Spleen (tissue), 11 donors: ENCODE measurements at regions not wholly inside any gene's neighbourhood (a gene's known extent, or its start where the extent isn't known, plus 50 kb on each side); places are given as distances from the start of the nearest gene placed in this dataset.

Experiments
- DNase-seq: peaks from one replicate; pipeline ENCODE4 v3.0.0-alpha.2; 2020
- H3K27ac ChIP-seq, 8 donors: fragments of 200-600 bp; sonication (generic) in 7 of 8; 1 replicate in 4 of 8; 2 replicates in 4 of 8; pipeline versions ENCODE4 v1.5.0 to v1.8.0; 2016 to 2021; ENCODE audit warnings: inconsistent platforms in 4 of 8, mild to moderate bottlenecking in 4 of 8, moderate library complexity in 1 of 8
- H3K27me3 ChIP-seq, 7 donors: fragments of 200-600 bp; sonication (generic) in 6 of 7; replicated peaks in 1 of 7; 1 replicate in 4 of 7; 2 replicates in 3 of 7; pipeline versions ENCODE4 v1.5.0 to v1.8.0; 2016 to 2021; ENCODE audit warnings: inconsistent platforms in 3 of 7, mild to moderate bottlenecking in 1 of 7
- H3K36me3 ChIP-seq, 6 donors: fragments of 200-600 bp; sonication (generic) in 5 of 6; 1 replicate in 4 of 6; 2 replicates in 2 of 6; pipeline versions ENCODE4 v1.5.0 to v1.8.0; 2016 to 2021; ENCODE audit warnings: inconsistent platforms in 2 of 6
- H3K4me1 ChIP-seq, 6 donors: fragments of 200-600 bp; sonication (generic) in 5 of 6; 1 replicate in 3 of 6; 2 replicates in 3 of 6; pipeline versions ENCODE4 v1.5.0 to v1.8.0; 2016 to 2021; ENCODE audit warnings: inconsistent platforms in 3 of 6
- H3K4me3 ChIP-seq, 8 donors: fragments of 200-600 bp; sonication (generic) in 7 of 8; 1 replicate in 4 of 8; 2 replicates in 4 of 8; pipeline versions ENCODE4 v1.5.0 to v1.8.0; 2016 to 2021; ENCODE audit warnings: inconsistent platforms in 4 of 8, mild to moderate bottlenecking in 4 of 8, moderate library complexity in 2 of 8
- H3K9me3 ChIP-seq, 8 donors: fragments of 200-600 bp; sonication (generic) in 7 of 8; 1 replicate in 4 of 8; 2 replicates in 4 of 8; pipeline versions ENCODE4 v1.5.0 to v1.8.0; 2016 to 2021; ENCODE audit warnings: inconsistent platforms in 4 of 8
- POLR2A ChIP-seq, 3 donors: fragments of 450-650 bp; IDR thresholded peaks; one replicate each; pipeline ENCODE4 v1.5.1; 2017; ENCODE audit warnings: antibody characterized with exemption in 3 of 3, mild to moderate bottlenecking in 1 of 3
- POLR2AphosphoS5 ChIP-seq, 3 donors: sonication (generic); formaldehyde crosslinking; IDR thresholded peaks; one replicate each; pipeline ENCODE4 v1.5.1; 2017; ENCODE audit warnings: antibody characterized with exemption in 3 of 3
- WGBS, 5 donors: extraction: QIAGEN DNeasy Blood & Tissue Kit in 3 of 5; methylation state at CpG; one replicate each; pipeline versions ENCODE4 v1.1.5 to v1.1.7; 2013 to 2018; 5-methylcytosine and 5-hydroxymethylcytosine counted together
- intact Hi-C: fragments of 100-400 bp; cut with DNase I; formaldehyde crosslinking; loops from one replicate; pipeline ENCODE4 v1.15.0; 2023; ENCODE audit warnings: low total_unique reads
- TF ChIP-seq, protein P1 (sequence below), 11 experiments: fragments of 200-600 bp in 7 of 11; fragments of 450-650 bp in 4 of 11; sonication (generic) in 4 of 11; IDR thresholded peaks in 8 of 11; conservative IDR thresholded peaks in 3 of 11; 1 replicate in 7 of 11; 2 replicates in 4 of 11; pipeline versions ENCODE4 v1.4.0 to v1.8.0; 2016 to 2021; ENCODE audit warnings: antibody characterized with exemption in 11 of 11, inconsistent platforms in 4 of 11, mild to moderate bottlenecking in 1 of 11
- donor health status: healthy with polysubstance abuse.
- donor health status: DM: no; HTN: no; CAD: no; lungs with moderate emphysema.
- donor health status: DM: no; HTN: no; CAD: no.
- donor health status: Bipolar disorder and iron deficiency.
- donor health status: healthy.
- donor health status: DM: no; HTN: no; CAD: no.
- donor health status: DM: yes; HTN: yes; CAD: no.

DNA sequence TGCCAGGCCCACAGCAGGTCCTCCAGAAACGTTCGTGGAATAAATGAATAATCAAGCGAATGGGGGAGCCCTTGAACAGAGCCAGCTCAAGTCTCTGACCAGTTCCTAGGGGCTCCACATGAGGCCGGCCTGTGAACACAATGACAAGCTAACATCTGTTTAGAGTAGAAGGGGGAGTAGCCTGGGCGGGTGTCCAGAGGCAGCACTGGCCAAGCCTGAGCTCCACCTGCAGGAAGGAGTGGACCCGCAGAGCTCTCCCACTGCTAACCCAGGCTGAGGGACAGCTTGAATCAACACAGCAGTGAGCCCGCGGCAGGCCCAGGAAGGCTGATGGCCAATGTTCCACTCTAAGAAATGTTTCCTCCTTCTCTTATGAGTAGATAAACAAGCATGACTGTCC, 234.8 kb upstream of the RAB6C start:
- no peaks in the 10 kb centered on the region for H3K36me3 ChIP-seq
- H3K9me3 ChIP-seq: no peaks in the 10 kb centered on the region
- H3K27ac ChIP-seq: no peak overlapping the region
- no peaks in the 10 kb centered on the region for H3K4me1 ChIP-seq
- H3K27me3 ChIP-seq: no peaks in the 10 kb centered on the region
- 80 to 94% (median 92%) methylated on average over 7 to 8 of the region's 8 CpGs for WGBS, 5 donors
- DNase-seq: peak; percentile 45
- intact Hi-C loops: no loop called here
- H3K4me3 ChIP-seq: no peak overlapping the region
- TF ChIP-seq POLR2AphosphoS5 (IDR thresholded peaks at IDR 0.05) (no peak), POLR2A (IDR thresholded peaks at IDR 0.05) (no peak)
- TF ChIP-seq, protein P1, sequence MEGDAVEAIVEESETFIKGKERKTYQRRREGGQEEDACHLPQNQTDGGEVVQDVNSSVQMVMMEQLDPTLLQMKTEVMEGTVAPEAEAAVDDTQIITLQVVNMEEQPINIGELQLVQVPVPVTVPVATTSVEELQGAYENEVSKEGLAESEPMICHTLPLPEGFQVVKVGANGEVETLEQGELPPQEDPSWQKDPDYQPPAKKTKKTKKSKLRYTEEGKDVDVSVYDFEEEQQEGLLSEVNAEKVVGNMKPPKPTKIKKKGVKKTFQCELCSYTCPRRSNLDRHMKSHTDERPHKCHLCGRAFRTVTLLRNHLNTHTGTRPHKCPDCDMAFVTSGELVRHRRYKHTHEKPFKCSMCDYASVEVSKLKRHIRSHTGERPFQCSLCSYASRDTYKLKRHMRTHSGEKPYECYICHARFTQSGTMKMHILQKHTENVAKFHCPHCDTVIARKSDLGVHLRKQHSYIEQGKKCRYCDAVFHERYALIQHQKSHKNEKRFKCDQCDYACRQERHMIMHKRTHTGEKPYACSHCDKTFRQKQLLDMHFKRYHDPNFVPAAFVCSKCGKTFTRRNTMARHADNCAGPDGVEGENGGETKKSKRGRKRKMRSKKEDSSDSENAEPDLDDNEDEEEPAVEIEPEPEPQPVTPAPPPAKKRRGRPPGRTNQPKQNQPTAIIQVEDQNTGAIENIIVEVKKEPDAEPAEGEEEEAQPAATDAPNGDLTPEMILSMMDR (IDR thresholded peaks at IDR 0.05 in 8 of 11, conservative IDR thresholded peaks at IDR 0.05 in 3 of 11): no peak

DNA sequence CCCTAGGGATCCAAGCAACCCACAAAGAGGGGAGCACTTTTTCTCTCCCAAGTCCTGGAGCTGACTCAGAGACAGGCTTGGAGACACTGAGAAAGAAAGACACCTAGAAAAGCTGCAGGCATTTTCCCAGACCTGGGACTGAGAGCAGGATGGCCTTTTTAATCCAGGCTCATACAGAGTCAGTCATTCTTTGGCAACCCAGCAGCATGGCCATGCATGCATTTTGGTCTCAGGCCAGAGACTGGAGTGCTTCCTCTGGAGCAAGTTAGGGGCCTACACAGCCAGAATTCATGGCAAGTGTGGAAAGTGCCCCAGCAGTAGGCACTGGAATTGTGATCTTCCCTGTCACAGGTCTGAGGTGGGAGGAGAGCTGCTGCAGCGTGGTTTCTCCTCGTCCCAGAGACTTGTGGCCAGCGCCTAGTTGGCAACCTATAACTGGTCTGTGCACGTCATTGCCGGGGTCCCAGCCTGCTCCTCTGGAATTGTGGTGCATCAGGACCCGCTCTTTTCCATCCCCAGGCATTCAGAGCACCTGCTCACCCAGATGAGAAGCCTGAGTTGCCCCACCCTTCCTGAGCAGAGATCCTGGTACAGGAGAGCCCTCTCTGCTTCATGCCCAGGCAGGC, 231.9 kb upstream of the RAB6C start:
- TF ChIP-seq, protein P1 (IDR thresholded peaks at IDR 0.05 in 8 of 11, conservative IDR thresholded peaks at IDR 0.05 in 3 of 11): no peak
- TF ChIP-seq POLR2AphosphoS5 (IDR thresholded peaks at IDR 0.05) (no peak), POLR2A (IDR thresholded peaks at IDR 0.05) (no peak)
- H3K27ac ChIP-seq: no peak overlapping the region
- peaks cover 0 to 7% (median 0%) of the 10 kb centered on the region in 8 donors for H3K9me3 ChIP-seq
- DNase-seq: peak; percentile 33
- 87 to 93% (median 89%) methylated on average over 6 of the region's 6 CpGs; no CpG with 5 or more reads in 1 of the 5 donors for WGBS, 5 donors
- H3K4me3 ChIP-seq: no peak overlapping the region
- intact Hi-C loops: no loop called here
- H3K27me3 ChIP-seq: no peaks in the 10 kb centered on the region
- H3K36me3 ChIP-seq: no peaks in the 10 kb centered on the region
- H3K4me1 ChIP-seq: no peaks in the 10 kb centered on the region

DNA sequence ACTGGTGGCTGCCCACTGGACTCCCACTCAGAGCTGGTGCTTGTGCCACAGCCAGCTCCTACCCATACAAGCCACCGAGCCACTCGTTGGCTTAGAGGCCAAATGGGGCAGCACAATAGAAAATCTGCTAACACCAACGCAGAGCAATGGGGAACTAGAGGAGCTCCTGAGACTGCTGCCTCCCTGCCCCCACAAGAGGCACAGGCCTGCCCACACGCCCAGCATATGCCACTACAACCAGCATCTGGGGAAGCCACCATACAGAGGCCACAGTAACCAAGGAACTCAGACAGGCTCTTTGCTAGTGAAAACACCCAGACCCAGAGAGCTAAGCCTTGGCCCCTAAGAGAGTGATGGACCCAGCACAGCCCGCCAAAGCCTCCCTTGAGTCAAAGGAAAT, 231.2 kb upstream of the RAB6C start:
- Histone ChIP-seq H3K27ac (no peak overlapping the region), H3K4me1 (no peaks in the 10 kb centered on the region), H3K4me3 (no peak overlapping the region), H3K9me3 (peaks cover 0 to 7% (median 0%) of the 10 kb centered on the region in 8 donors), H3K36me3 (no peaks in the 10 kb centered on the region), H3K27me3 (no peaks in the 10 kb centered on the region)
- TF ChIP-seq POLR2AphosphoS5 (IDR thresholded peaks at IDR 0.05) (no peak), POLR2A (IDR thresholded peaks at IDR 0.05) (no peak)
- TF ChIP-seq, protein P1 (IDR thresholded peaks at IDR 0.05 in 8 of 11, conservative IDR thresholded peaks at IDR 0.05 in 3 of 11): no peak
- 50 to 63% (median 54%) methylated on average over 1 to 5 of the region's 5 CpGs for WGBS, 5 donors
- DNase-seq: peak; percentile 54
- intact Hi-C loops: no loop called here

DNA sequence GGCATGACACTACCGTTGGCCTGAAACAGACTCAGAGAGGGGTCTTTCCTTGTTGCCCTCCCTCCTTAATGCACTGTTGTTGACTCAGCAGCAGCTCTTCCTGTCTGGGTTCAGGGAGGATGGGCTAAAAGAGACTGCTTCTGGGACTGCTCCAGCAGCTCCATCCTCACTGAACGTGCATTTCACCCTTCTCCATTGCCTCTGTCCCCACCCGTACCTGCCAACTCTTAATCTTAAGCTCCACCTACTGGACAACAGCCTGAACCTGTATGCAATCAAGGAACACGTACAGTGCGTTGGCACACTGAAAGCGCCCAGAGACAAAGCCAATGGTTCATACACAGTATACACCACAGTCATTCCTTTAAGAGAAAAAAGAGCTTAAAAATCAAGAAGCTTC, 230.8 kb upstream of the RAB6C start:
- Histone ChIP-seq H3K27me3 (no peaks in the 10 kb centered on the region), H3K4me3 (no peak overlapping the region), H3K36me3 (no peaks in the 10 kb centered on the region), H3K27ac (no peak overlapping the region), H3K4me1 (no peaks in the 10 kb centered on the region), H3K9me3 (peaks cover 0 to 7% (median 0%) of the 10 kb centered on the region in 8 donors)
- intact Hi-C loops: no loop called here
- peak; percentile 41 for DNase-seq
- WGBS, 5 donors: 40 to 51% (median 45%) methylated on average over 6 of the region's 6 CpGs
- no peak for TF ChIP-seq POLR2AphosphoS5 (IDR thresholded peaks at IDR 0.05)
- TF ChIP-seq, protein P1 (IDR thresholded peaks at IDR 0.05 in 8 of 11, conservative IDR thresholded peaks at IDR 0.05 in 3 of 11): peak in 1 of 11 experiments; percentile 16
